A549 (cell line): ENCODE measurements at regions not wholly inside any gene's neighbourhood (a gene's known extent, or its start where the extent isn't known, plus 50 kb on each side); places are given as distances from the start of the nearest gene placed in this dataset.

Experiments
- BHLHE40 ChIP-seq: IDR thresholded peaks from 2 replicates; pipeline ENCODE4 v1.6.1; 2012; ENCODE audit warnings: low read depth, low read length, inconsistent platforms
- EP300 ChIP-seq, 2 experiments: fragments of >200 bp; sonication (Bioruptor Twin); formaldehyde crosslinking; IDR thresholded peaks; 2 replicates in 1 of 2; 3 replicates in 1 of 2; pipeline ENCODE4 v1.6.1; 2016 to 2017
- JUN ChIP-seq, 2 experiments: fragments of >200 bp; sonication (Bioruptor Twin); formaldehyde crosslinking; IDR thresholded peaks; 2 replicates in 1 of 2; 3 replicates in 1 of 2; pipeline ENCODE4 v1.6.1; 2016 to 2017
- POLR2A ChIP-seq: IDR thresholded peaks from 2 replicates; pipeline ENCODE4 v1.6.1; 2012; ENCODE audit warnings: mild to moderate bottlenecking, low read length
- RAD21 ChIP-seq, 2 experiments: fragments of >200 bp in 1 of 2; sonication (Bioruptor Twin) in 1 of 2; formaldehyde crosslinking in 1 of 2; IDR thresholded peaks in 1 of 2; conservative IDR thresholded peaks in 1 of 2; 2 replicates in 1 of 2; 3 replicates in 1 of 2; pipeline ENCODE4 v1.6.1; 2012 to 2018; ENCODE audit warnings: inconsistent platforms in 1 of 2
- SMC3 ChIP-seq: fragments of >200 bp; sonication (Bioruptor Twin); formaldehyde crosslinking; IDR thresholded peaks from 3 replicates; pipeline ENCODE4 v1.6.1; 2018; ENCODE audit warnings: inconsistent platforms
- TP53 ChIP-seq: fragments of 250-450 bp; sonication (Bioruptor Pico); IDR thresholded peaks from 2 replicates; pipeline ENCODE4 v1.5.0; 2021; ENCODE audit warnings: mild to moderate bottlenecking, moderate library complexity
- TF ChIP-seq, protein P1 (sequence below): fragments of >200 bp; sonication (Bioruptor Twin); formaldehyde crosslinking; IDR thresholded peaks from 3 replicates; pipeline ENCODE4 v1.5.1; 2016
- TF ChIP-seq, protein P2 (sequence below): IDR thresholded peaks from 2 replicates; pipeline ENCODE4 v1.6.1; 2012
- TF ChIP-seq, protein P3 (sequence below): IDR thresholded peaks from 2 replicates; pipeline ENCODE4 v1.6.1; 2012
- TF ChIP-seq, protein P4 (sequence below): fragments of 150-350 bp; IDR thresholded peaks from 2 replicates; pipeline ENCODE4 v1.6.1; 2014; ENCODE audit warnings: low read depth, mild to moderate bottlenecking, low read length

DNA sequence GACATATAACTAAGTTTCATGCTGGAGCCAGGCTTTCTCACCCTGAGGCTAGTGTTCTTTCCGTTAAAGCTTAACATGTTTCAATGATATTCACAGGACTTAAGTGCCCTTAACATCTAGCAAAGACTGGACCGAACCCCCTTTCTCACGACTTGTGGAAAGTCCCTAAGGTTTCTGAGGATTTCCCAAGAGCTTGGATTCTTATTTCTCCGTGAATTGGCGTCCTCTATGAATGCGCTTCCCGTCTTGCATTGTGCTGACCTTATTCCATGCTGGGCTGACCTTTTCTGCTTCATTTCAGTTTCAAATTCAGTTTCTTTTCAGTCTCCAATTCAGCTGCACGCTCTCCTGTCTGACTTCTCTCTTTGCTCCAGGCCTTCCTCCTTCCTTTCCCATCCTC is 206.4 kb downstream of the HS3ST3A1 start:
- TF ChIP-seq JUN (IDR thresholded peaks at IDR 0.05) = no peak
- no peak for TF ChIP-seq POLR2A
- TF ChIP-seq, protein P1, sequence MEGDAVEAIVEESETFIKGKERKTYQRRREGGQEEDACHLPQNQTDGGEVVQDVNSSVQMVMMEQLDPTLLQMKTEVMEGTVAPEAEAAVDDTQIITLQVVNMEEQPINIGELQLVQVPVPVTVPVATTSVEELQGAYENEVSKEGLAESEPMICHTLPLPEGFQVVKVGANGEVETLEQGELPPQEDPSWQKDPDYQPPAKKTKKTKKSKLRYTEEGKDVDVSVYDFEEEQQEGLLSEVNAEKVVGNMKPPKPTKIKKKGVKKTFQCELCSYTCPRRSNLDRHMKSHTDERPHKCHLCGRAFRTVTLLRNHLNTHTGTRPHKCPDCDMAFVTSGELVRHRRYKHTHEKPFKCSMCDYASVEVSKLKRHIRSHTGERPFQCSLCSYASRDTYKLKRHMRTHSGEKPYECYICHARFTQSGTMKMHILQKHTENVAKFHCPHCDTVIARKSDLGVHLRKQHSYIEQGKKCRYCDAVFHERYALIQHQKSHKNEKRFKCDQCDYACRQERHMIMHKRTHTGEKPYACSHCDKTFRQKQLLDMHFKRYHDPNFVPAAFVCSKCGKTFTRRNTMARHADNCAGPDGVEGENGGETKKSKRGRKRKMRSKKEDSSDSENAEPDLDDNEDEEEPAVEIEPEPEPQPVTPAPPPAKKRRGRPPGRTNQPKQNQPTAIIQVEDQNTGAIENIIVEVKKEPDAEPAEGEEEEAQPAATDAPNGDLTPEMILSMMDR = no peak
- TF ChIP-seq TP53 = no peak
- no peak for TF ChIP-seq SMC3
- TF ChIP-seq, protein P2, sequence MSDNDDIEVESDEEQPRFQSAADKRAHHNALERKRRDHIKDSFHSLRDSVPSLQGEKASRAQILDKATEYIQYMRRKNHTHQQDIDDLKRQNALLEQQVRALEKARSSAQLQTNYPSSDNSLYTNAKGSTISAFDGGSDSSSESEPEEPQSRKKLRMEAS = no peak
- TF ChIP-seq BHLHE40 = no peak
- no peak for TF ChIP-seq EP300 (IDR thresholded peaks at IDR 0.05)
- TF ChIP-seq, protein P3, sequence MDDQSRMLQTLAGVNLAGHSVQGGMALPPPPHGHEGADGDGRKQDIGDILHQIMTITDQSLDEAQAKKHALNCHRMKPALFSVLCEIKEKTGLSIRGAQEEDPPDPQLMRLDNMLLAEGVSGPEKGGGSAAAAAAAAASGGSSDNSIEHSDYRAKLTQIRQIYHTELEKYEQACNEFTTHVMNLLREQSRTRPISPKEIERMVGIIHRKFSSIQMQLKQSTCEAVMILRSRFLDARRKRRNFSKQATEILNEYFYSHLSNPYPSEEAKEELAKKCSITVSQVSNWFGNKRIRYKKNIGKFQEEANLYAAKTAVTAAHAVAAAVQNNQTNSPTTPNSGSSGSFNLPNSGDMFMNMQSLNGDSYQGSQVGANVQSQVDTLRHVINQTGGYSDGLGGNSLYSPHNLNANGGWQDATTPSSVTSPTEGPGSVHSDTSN = no peak
- no peak for TF ChIP-seq RAD21 (conservative IDR thresholded peaks at IDR 0.05 in 1 of 2, IDR thresholded peaks at IDR 0.05 in 1 of 2)
- TF ChIP-seq, protein P4, sequence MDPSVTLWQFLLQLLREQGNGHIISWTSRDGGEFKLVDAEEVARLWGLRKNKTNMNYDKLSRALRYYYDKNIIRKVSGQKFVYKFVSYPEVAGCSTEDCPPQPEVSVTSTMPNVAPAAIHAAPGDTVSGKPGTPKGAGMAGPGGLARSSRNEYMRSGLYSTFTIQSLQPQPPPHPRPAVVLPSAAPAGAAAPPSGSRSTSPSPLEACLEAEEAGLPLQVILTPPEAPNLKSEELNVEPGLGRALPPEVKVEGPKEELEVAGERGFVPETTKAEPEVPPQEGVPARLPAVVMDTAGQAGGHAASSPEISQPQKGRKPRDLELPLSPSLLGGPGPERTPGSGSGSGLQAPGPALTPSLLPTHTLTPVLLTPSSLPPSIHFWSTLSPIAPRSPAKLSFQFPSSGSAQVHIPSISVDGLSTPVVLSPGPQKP = no peak
